ENCODE measurements at regions not wholly inside any gene's neighbourhood (a gene's known extent, or its start where the extent isn't known, plus 50 kb on each side); places are given as distances from the start of the nearest gene placed in this dataset.

DNA sequence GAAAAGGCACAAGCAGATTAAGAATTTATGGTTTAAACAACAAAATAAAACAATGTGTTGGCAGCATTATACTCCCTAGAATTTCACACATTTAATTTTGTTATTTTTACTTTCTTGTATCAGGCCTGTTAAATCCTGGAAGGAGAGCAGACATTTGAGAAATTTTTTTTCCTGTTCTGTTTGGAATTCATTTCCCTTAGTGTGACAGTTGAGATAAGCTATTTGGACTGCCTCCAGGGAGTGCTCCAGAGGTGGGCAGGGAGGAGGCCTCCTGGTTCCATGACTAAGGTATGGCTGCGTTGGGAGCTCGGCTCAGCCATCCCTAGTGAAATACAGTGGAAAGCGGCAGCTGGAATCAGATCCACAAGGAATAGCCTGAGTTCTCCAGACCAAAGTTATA, 185.7 kb downstream of the KCNRG start:
- peaks cover 19% of the 10 kb centered on the region for H3K4me1 ChIP-seq (ENCODE audit: insufficient read depth, low read length)
- H3K9me3 ChIP-seq (ENCODE audit: low read depth, low read length), result no peaks in the 10 kb centered on the region
- no peaks in the 10 kb centered on the region for H3K27me3 ChIP-seq (ENCODE audit: insufficient read depth, low read length)
- no peak overlapping the region for H3K4me3 ChIP-seq (ENCODE audit: low read length)

GRCh38 chr13:50202485-50202884, 187.2 kb downstream of the KCNRG start:
- Histone ChIP-seq H3K4me3 (ENCODE audit: low read length) (no peak overlapping the region), H3K4me1 (ENCODE audit: insufficient read depth, low read length) (peaks cover 17% of the 10 kb centered on the region), H3K27me3 (ENCODE audit: insufficient read depth, low read length) (no peaks in the 10 kb centered on the region), H3K9me3 (ENCODE audit: low read depth, low read length) (no peaks in the 10 kb centered on the region)

- H3K27me3 ChIP-seq (ENCODE audit: insufficient read depth, low read length), result no peaks in the 10 kb centered on the region
- H3K9me3 ChIP-seq (ENCODE audit: low read depth, low read length), result no peaks in the 10 kb centered on the region
- H3K4me3 ChIP-seq (ENCODE audit: low read length), result no peak overlapping the region
- peaks cover 12% of the 10 kb centered on the region for H3K4me1 ChIP-seq (ENCODE audit: insufficient read depth, low read length)
Measured at GRCh38 chr13:50203256-50203941, 188.2 kb downstream of the KCNRG start.

- H3K27me3 ChIP-seq (ENCODE audit: insufficient read depth, low read length), result no peaks in the 10 kb centered on the region
- H3K4me1 ChIP-seq (ENCODE audit: insufficient read depth, low read length), result peaks cover 13% of the 10 kb centered on the region
- no peak overlapping the region for H3K4me3 ChIP-seq (ENCODE audit: low read length)
- no peaks in the 10 kb centered on the region for H3K9me3 ChIP-seq (ENCODE audit: low read depth, low read length)
Measured at GRCh38 chr13:50205581-50205980, 190.3 kb downstream of the KCNRG start.

GRCh38 chr13:50208826-50209335, 193.6 kb downstream of the KCNRG start:
- H3K4me1 ChIP-seq (ENCODE audit: insufficient read depth, low read length), result peaks cover 13% of the 10 kb centered on the region
- H3K4me3 ChIP-seq (ENCODE audit: low read length), result peak overlapping the region; percentile 16
- no peaks in the 10 kb centered on the region for H3K27me3 ChIP-seq (ENCODE audit: insufficient read depth, low read length)
- peaks cover 10% of the 10 kb centered on the region for H3K9me3 ChIP-seq (ENCODE audit: low read depth, low read length)

DNA sequence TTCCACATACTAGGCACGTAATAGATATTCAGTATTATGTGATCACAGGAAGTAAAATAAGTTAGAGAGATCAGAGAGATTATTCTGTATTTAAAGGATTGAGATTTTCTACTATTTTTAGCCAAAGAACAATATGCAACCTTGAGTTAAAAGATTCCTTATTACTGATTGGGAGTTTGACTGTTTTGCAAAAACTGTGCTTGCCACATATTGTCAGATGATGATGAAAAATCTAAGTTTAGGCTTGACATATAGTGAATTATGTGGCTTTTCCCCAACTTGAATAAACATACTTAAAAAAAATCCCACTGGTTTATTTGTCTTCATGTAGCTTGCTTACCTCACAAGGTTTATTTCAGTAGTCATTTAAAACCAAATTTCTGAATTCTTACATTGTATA, 194.4 kb downstream of the KCNRG start:
- Histone ChIP-seq H3K4me3 (ENCODE audit: low read length) (no peak overlapping the region), H3K9me3 (ENCODE audit: low read depth, low read length) (peaks cover 10% of the 10 kb centered on the region), H3K4me1 (ENCODE audit: insufficient read depth, low read length) (peaks cover 13% of the 10 kb centered on the region), H3K27me3 (ENCODE audit: insufficient read depth, low read length) (no peaks in the 10 kb centered on the region)

GRCh38 chr13:50213526-50213925, 198.3 kb downstream of the KCNRG start:
- H3K27me3 ChIP-seq (ENCODE audit: insufficient read depth, low read length), result no peaks in the 10 kb centered on the region

GRCh38 chr13:50214514-50214913, 199.3 kb downstream of the KCNRG start:
- Histone ChIP-seq H3K27me3 (ENCODE audit: insufficient read depth, low read length) (no peaks in the 10 kb centered on the region), H3K4me1 (ENCODE audit: insufficient read depth, low read length) (no peaks in the 10 kb centered on the region), H3K4me3 (ENCODE audit: low read length) (no peak overlapping the region), H3K9me3 (ENCODE audit: low read depth, low read length) (peaks cover 18% of the 10 kb centered on the region)

More at GRCh38 chr13:50213526-50213925, 198.3 kb downstream of the KCNRG start:
- peaks cover 7% of the 10 kb centered on the region for H3K4me1 ChIP-seq (ENCODE audit: insufficient read depth, low read length)
- H3K9me3 ChIP-seq (ENCODE audit: low read depth, low read length), result peaks cover 18% of the 10 kb centered on the region
- H3K4me3 ChIP-seq (ENCODE audit: low read length), result no peak overlapping the region

- H3K4me3 ChIP-seq (ENCODE audit: low read length), result no peak overlapping the region
Measured at GRCh38 chr13:50215399-50215798, 200.2 kb downstream of the KCNRG start.

DNA sequence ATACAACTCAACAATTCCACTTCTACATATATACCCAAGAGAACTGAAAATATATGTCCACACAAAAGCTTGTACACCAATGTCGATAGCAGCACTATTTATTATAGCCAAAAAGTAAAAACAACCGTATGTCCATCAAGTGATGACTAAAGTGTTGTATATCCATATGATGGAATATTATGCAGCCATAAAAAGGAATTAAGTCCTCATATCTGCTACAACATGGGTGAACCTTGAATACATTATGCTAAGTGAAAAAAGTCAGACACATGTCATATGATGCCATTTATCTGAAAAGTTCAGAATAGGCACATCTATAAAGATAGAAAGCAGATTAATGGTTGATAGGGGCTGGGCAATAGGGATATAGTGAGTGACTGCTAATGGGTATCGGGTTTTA, 204.5 kb downstream of the KCNRG start:
- H3K27me3 ChIP-seq (ENCODE audit: insufficient read depth, low read length), result no peaks in the 10 kb centered on the region
- peaks cover 43% of the 10 kb centered on the region for H3K4me1 ChIP-seq (ENCODE audit: insufficient read depth, low read length)
- peaks cover 8% of the 10 kb centered on the region for H3K9me3 ChIP-seq (ENCODE audit: low read depth, low read length)
- H3K4me3 ChIP-seq (ENCODE audit: low read length), result no peak overlapping the region

More at GRCh38 chr13:50215399-50215798, 200.2 kb downstream of the KCNRG start:
- H3K4me1 ChIP-seq (ENCODE audit: insufficient read depth, low read length), result peaks cover 3% of the 10 kb centered on the region
- peaks cover 18% of the 10 kb centered on the region for H3K9me3 ChIP-seq (ENCODE audit: low read depth, low read length)
- H3K27me3 ChIP-seq (ENCODE audit: insufficient read depth, low read length), result no peaks in the 10 kb centered on the region

GRCh38 chr13:50220938-50221337, 205.7 kb downstream of the KCNRG start:
- Histone ChIP-seq H3K9me3 (ENCODE audit: low read depth, low read length) (peaks cover 8% of the 10 kb centered on the region), H3K4me3 (ENCODE audit: low read length) (no peak overlapping the region), H3K27me3 (ENCODE audit: insufficient read depth, low read length) (no peaks in the 10 kb centered on the region), H3K4me1 (ENCODE audit: insufficient read depth, low read length) (peaks cover 46% of the 10 kb centered on the region)

- H3K4me3 ChIP-seq (ENCODE audit: low read length), result no peak overlapping the region
- no peaks in the 10 kb centered on the region for H3K9me3 ChIP-seq (ENCODE audit: low read depth, low read length)
- no peaks in the 10 kb centered on the region for H3K27me3 ChIP-seq (ENCODE audit: insufficient read depth, low read length)
- peaks cover 54% of the 10 kb centered on the region for H3K4me1 ChIP-seq (ENCODE audit: insufficient read depth, low read length)
Measured at GRCh38 chr13:50222569-50223332, 207.5 kb downstream of the KCNRG start.

DNA sequence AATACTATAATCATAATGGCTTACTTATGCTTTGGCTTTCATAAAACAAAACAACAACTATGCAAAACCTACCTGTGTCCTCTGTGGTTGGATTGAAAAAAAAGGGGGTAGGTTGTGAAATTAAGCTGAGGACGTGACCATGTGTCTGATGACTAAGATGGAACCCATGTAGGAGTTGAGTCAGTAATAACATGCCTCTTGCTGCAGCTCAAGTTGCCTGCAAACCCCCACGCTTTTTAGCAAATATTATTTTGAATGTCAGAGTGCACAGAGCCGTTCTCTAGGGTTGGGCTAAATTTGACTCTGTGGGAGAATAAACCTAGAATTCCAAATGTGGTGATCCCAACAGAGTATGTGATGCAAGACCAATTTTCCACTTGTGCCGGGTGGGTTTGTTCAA, 209.3 kb downstream of the KCNRG start:
- Histone ChIP-seq H3K27me3 (ENCODE audit: insufficient read depth, low read length) (no peaks in the 10 kb centered on the region), H3K4me3 (ENCODE audit: low read length) (no peak overlapping the region), H3K4me1 (ENCODE audit: insufficient read depth, low read length) (peaks cover 58% of the 10 kb centered on the region), H3K9me3 (ENCODE audit: low read depth, low read length) (no peaks in the 10 kb centered on the region)

GRCh38 chr13:50225193-50226155, 210.2 kb downstream of the KCNRG start:
- peaks cover 62% of the 10 kb centered on the region for H3K4me1 ChIP-seq (ENCODE audit: insufficient read depth, low read length)
- H3K9me3 ChIP-seq (ENCODE audit: low read depth, low read length), result no peaks in the 10 kb centered on the region
- H3K27me3 ChIP-seq (ENCODE audit: insufficient read depth, low read length), result no peaks in the 10 kb centered on the region
- H3K4me3 ChIP-seq (ENCODE audit: low read length), result no peak overlapping the region

Data from mononuclear cell (primary cell).